22Rv1 (cell line): ENCODE measurements at regions not wholly inside any gene's neighbourhood (a gene's known extent, or its start where the extent isn't known, plus 50 kb on each side); places are given as distances from the start of the nearest gene placed in this dataset.

Experiments used
- ZFX ChIP-seq: fragments of 450-650 bp; IDR thresholded peaks from 2 replicates; pipeline ENCODE4 v1.6.1; 2017; ENCODE audit warnings: antibody characterized with exemption, borderline replicate concordance
- TF ChIP-seq, protein P1 (sequence below): fragments of 450-650 bp; IDR thresholded peaks from 2 replicates; pipeline ENCODE4 v1.5.1; 2017; ENCODE audit warnings: mild to moderate bottlenecking

DNA sequence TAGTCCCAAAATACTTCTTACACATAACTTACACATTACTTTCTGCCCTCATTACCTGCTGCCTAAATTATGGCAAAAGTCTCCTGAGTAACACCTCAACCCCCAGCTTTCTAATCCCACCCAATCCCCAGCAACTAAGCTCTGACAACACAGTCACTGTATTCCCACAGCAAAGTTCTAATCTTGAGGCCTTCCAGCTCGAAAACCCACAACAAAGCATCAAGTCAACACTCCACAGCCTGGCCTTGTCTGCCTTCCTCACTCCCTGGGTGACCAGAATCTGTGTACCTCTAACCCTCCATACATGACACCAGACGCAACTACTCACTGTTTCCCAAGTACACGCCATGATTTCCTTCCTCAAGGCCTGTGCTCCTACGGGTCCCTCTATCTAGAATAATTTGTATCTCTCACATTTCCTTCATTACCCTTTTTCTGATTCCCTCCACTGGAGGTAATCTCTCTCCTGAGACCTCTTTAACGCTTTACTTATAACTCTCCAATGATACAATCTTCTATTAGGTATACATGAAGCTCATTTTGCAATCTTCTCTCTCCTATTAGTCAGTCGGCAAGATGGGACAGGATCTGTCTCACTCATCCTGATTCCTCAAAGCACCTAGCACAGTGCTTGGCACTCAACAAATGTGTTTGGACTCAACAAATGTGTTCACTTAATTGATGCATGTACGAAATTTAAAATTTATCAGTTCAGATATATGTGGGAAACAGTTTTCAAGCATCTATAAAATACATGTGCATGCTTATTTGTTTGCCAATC is 87.6 kb upstream of the DOCK9 start:
- TF ChIP-seq, protein P1, sequence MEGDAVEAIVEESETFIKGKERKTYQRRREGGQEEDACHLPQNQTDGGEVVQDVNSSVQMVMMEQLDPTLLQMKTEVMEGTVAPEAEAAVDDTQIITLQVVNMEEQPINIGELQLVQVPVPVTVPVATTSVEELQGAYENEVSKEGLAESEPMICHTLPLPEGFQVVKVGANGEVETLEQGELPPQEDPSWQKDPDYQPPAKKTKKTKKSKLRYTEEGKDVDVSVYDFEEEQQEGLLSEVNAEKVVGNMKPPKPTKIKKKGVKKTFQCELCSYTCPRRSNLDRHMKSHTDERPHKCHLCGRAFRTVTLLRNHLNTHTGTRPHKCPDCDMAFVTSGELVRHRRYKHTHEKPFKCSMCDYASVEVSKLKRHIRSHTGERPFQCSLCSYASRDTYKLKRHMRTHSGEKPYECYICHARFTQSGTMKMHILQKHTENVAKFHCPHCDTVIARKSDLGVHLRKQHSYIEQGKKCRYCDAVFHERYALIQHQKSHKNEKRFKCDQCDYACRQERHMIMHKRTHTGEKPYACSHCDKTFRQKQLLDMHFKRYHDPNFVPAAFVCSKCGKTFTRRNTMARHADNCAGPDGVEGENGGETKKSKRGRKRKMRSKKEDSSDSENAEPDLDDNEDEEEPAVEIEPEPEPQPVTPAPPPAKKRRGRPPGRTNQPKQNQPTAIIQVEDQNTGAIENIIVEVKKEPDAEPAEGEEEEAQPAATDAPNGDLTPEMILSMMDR = no peak
- TF ChIP-seq ZFX = no peak
